ENCODE measurements at regions not wholly inside any gene's neighbourhood (a gene's known extent, or its start where the extent isn't known, plus 50 kb on each side); places are given as distances from the start of the nearest gene placed in this dataset.

- TF ChIP-seq, protein P1, sequence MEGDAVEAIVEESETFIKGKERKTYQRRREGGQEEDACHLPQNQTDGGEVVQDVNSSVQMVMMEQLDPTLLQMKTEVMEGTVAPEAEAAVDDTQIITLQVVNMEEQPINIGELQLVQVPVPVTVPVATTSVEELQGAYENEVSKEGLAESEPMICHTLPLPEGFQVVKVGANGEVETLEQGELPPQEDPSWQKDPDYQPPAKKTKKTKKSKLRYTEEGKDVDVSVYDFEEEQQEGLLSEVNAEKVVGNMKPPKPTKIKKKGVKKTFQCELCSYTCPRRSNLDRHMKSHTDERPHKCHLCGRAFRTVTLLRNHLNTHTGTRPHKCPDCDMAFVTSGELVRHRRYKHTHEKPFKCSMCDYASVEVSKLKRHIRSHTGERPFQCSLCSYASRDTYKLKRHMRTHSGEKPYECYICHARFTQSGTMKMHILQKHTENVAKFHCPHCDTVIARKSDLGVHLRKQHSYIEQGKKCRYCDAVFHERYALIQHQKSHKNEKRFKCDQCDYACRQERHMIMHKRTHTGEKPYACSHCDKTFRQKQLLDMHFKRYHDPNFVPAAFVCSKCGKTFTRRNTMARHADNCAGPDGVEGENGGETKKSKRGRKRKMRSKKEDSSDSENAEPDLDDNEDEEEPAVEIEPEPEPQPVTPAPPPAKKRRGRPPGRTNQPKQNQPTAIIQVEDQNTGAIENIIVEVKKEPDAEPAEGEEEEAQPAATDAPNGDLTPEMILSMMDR (IDR thresholded peaks at IDR 0.05; ENCODE audit: control extremely low read depth, extremely low read depth, low read depth, missing control alignments) = no peak
- DNase-seq (ENCODE audit: extremely low spot score) = no peak
- ChIA-PET POLR2A (no interaction called here), CTCF (no interaction called here)
Observed at GRCh38 chr1:18008081-18008480, 99.5 kb upstream of the IGSF21 start.

DNA sequence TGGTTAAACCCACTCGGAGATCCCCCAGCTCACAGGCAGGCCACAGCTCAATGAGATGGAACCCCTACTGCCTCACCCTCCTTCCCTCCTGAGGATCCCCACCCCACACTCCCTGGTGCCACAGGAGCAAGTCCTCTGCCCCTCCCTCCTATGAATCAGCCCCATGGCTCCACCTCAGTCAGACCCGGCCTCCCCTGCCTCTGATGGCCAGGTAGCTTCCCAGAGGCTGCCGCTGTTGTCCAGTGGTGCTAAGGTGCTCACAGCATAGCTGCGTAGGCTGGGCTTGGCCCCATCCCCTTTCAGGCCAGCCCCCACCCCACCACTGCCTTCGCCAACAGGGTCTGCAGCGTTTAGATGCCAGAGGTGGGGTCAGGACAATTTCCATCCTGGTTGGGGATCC is 98.5 kb upstream of the IGSF21 start:
- POLR2A ChIA-PET = no interaction called here
- TF ChIP-seq, protein P1 (IDR thresholded peaks at IDR 0.05; ENCODE audit: control extremely low read depth, extremely low read depth, low read depth, missing control alignments) = no peak
- CTCF ChIA-PET = no interaction called here
- DNase-seq (ENCODE audit: extremely low spot score) = no peak

GRCh38 chr1:18009478-18009961 is 98.1 kb upstream of the IGSF21 start:
- ChIA-PET CTCF (no interaction called here), POLR2A (no interaction called here)
- TF ChIP-seq, protein P1 (IDR thresholded peaks at IDR 0.05; ENCODE audit: control extremely low read depth, extremely low read depth, low read depth, missing control alignments) = no peak
- no peak for DNase-seq (ENCODE audit: extremely low spot score)

DNA sequence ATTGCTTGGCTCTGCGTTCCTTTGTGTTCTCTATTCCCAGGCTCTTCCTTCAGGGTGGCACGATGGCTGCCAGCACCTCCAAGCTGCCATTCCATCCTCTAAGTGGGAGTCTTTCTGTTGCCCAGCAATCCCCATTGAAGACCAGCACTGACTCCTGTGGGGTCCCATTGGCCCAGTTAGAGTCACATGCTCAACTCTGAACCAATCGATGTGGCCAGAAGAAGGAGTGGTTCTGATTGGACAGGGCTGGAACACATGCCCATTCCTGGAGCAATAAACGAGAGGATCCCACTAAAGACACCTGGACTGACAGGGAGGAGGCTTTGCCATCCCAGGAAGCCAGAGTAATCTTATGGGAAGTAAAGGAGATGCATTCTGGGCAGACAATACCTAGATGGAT is 97.2 kb upstream of the IGSF21 start:
- CTCF ChIA-PET = no interaction called here
- no peak for DNase-seq (ENCODE audit: extremely low spot score)
- TF ChIP-seq, protein P1 (IDR thresholded peaks at IDR 0.05; ENCODE audit: control extremely low read depth, extremely low read depth, low read depth, missing control alignments) = no peak
- POLR2A ChIA-PET = no interaction called here

DNA sequence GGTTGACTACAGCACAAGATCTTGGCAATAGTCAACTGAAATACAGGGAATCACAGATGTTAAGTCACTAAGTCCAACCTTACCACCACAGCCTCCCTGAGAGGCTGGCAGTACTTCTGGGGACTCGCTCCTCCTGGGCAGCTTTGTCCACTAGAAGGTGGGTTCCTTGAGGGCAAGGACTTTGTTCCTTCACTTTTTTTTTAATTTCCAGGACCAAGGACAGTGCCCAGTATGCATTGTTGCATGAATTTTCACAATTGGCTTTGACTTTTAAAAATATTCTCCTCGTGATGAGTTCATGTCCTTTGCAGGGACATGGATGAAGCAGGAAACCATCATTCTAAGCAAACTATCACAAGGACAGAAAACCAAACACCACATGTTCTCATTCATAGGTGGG is 96.7 kb upstream of the IGSF21 start:
- TF ChIP-seq, protein P1 (IDR thresholded peaks at IDR 0.05; ENCODE audit: control extremely low read depth, extremely low read depth, low read depth, missing control alignments) = no peak
- DNase-seq (ENCODE audit: extremely low spot score) = no peak
- POLR2A ChIA-PET = no interaction called here
- CTCF ChIA-PET = interaction anchor here (1.3 kb wide), 1 partner anchor 26 kb away, joined by 3 read pairs; no protein-coding TSS in a partner anchor

- POLR2A ChIA-PET = no interaction called here
- CTCF ChIA-PET = interaction anchor here (1.3 kb wide), 1 partner anchor 27 kb away, joined by 3 read pairs; no protein-coding TSS in a partner anchor
- TF ChIP-seq, protein P1 (IDR thresholded peaks at IDR 0.05; ENCODE audit: control extremely low read depth, extremely low read depth, low read depth, missing control alignments) = no peak
- DNase-seq (ENCODE audit: extremely low spot score) = no peak
Observed at GRCh38 chr1:18011703-18012102, 95.9 kb upstream of the IGSF21 start.

DNA sequence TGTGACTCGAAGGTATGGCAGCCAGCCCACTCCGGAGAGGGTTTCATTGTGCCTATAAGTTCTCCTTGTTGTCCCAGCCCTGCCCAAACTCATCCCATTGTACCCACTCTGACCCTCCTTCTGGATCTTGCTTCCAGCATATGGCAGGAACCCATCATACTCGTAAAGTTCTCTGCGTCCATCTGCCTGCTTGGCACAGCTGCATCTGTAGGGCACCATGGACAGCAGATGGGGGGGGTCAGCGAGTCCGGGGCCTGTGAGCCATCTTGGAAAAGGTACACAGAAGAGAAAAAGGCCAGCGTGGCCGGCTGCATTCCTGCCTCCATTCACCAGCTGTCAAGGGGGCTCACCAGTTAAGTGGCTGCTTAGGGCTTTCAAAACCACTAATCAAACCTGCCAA is 94.9 kb upstream of the IGSF21 start:
- POLR2A ChIA-PET = no interaction called here
- TF ChIP-seq, protein P1 (IDR thresholded peaks at IDR 0.05; ENCODE audit: control extremely low read depth, extremely low read depth, low read depth, missing control alignments) = no peak
- DNase-seq (ENCODE audit: extremely low spot score) = no peak
- CTCF ChIA-PET = no interaction called here
